Vagina (tissue), 2 donors: ENCODE measurements at regions not wholly inside any gene's neighbourhood (a gene's known extent, or its start where the extent isn't known, plus 50 kb on each side); places are given as distances from the start of the nearest gene placed in this dataset.
"Not testable (repeated sequence)": the region's sequence is repeated elsewhere in the genome, so short reads cannot be mapped to it uniquely, and the experiment has no call there.

Source experiments
- DNase-seq, 2 donors: peaks; one replicate each; pipeline ENCODE4 v3.0.0-alpha.2; 2017; ENCODE audit errors: extremely low spot score in 2 of 2
- H3K27ac ChIP-seq: fragments of 200-600 bp; sonication (generic); one replicate; pipeline ENCODE4 v1.5.1; 2019
- H3K27me3 ChIP-seq: fragments of 200-600 bp; sonication (generic); one replicate; pipeline ENCODE4 v1.5.1; 2019
- H3K36me3 ChIP-seq, 2 donors: fragments of 200-600 bp; sonication (generic); one replicate each; pipeline ENCODE4 v1.5.1; 2017 to 2019
- H3K4me1 ChIP-seq: fragments of 200-600 bp; sonication (generic); one replicate; pipeline ENCODE4 v1.5.1; 2019
- H3K4me3 ChIP-seq, 2 donors: fragments of 200-600 bp; sonication (generic); 1 replicate in 1 of 2; 2 replicates in 1 of 2; pipeline ENCODE4 v1.5.1; 2016 to 2019
- H3K9me3 ChIP-seq: fragments of 200-600 bp; sonication (generic); one replicate; pipeline ENCODE4 v1.5.1; 2019
- POLR2A ChIP-seq, 2 donors: fragments of 450-650 bp; IDR thresholded peaks; one replicate each; pipeline ENCODE4 v1.6.1; 2017; ENCODE audit warnings: antibody characterized with exemption in 2 of 2, mild to moderate bottlenecking in 2 of 2, moderate library complexity in 2 of 2
- POLR2AphosphoS5 ChIP-seq, 2 donors: sonication (generic); formaldehyde crosslinking; IDR thresholded peaks; one replicate each; pipeline ENCODE4 v1.9.0; 2017; ENCODE audit warnings: antibody characterized with exemption in 2 of 2, mild to moderate bottlenecking in 2 of 2, low read depth in 1 of 2; ENCODE audit not compliant: insufficient read depth in 1 of 2
- intact Hi-C: fragments of 100-400 bp; cut with DNase I; formaldehyde crosslinking; loops from one replicate; pipeline ENCODE4 v1.15.1; 2023
- TF ChIP-seq, protein P1 (sequence below), 3 experiments: fragments of 450-650 bp in 2 of 3; fragments of 200-600 bp in 1 of 3; sonication (generic) in 1 of 3; IDR thresholded peaks; one replicate each; pipeline ENCODE4 v1.5.1; 2017 to 2019; ENCODE audit warnings: antibody characterized with exemption in 3 of 3, mild to moderate bottlenecking in 2 of 3, moderate library complexity in 2 of 3

DNA sequence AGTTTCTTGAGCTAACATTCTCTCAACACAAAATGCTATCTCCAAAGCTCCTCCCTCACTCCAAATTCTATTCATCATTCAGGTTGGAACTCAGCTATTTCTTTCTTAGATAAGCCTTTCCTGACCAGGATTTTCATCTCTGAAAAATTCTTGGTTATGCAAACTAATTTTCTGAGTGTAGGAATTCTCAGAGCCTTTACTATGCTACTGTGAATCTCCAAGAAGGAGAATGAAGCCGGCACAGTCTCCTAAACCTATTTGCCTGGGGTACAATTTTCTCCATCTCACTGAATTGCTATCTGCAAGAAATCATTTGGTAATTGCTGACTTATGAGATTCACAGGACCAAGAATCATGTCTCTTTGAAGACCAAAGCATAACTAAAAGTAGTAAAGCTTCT is 325.9 kb upstream of the ESRRG start:
- no peak for DNase-seq
- intact Hi-C loops, result no loop called here

DNA sequence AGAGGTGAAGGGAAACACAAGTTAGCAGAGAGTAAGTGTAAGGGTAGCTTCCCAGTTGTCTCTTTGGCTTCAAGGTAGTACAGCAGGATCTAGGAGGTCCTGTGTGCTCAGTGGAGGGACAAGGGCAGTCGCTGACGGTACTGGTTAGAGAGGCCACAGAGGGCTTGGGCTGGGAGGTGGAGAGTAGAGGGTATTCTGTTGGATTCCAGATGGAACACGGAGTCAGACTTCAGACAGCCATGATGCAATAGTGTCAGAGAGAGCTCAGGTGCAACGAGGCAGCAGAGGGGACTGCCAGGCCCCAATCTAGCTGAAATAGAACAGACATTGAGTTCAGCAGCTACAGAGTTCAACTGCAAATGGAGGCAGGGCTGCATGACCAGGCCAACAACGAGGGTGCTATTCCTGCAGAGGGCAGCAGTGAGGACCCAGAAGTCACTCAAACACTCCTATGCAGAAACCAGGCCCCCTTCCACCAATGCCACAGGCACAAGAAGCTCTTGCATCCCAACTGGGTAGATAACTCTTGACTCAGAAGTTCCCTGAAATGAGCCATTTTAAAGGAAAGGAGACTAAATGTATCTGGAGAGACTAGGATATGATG is 325.0 kb upstream of the ESRRG start:
- no peak for DNase-seq
- H3K4me3 ChIP-seq, result no peak overlapping the region
- no peaks in the 10 kb centered on the region for H3K27me3 ChIP-seq

More for the DNA sequence above, 325.9 kb upstream of the ESRRG start:
- Histone ChIP-seq H3K36me3 (no peaks in the 10 kb centered on the region), H3K4me1 (no peaks in the 10 kb centered on the region), H3K9me3 (no peaks in the 10 kb centered on the region), H3K4me3 (no peak overlapping the region), H3K27ac (no peak overlapping the region), H3K27me3 (no peaks in the 10 kb centered on the region)
- no peak for TF ChIP-seq POLR2AphosphoS5 (IDR thresholded peaks at IDR 0.05; ENCODE audit: insufficient read depth in 1 of 2, low read depth in 1 of 2)
- TF ChIP-seq POLR2A (IDR thresholded peaks at IDR 0.05), result no peak
- TF ChIP-seq, protein P1, sequence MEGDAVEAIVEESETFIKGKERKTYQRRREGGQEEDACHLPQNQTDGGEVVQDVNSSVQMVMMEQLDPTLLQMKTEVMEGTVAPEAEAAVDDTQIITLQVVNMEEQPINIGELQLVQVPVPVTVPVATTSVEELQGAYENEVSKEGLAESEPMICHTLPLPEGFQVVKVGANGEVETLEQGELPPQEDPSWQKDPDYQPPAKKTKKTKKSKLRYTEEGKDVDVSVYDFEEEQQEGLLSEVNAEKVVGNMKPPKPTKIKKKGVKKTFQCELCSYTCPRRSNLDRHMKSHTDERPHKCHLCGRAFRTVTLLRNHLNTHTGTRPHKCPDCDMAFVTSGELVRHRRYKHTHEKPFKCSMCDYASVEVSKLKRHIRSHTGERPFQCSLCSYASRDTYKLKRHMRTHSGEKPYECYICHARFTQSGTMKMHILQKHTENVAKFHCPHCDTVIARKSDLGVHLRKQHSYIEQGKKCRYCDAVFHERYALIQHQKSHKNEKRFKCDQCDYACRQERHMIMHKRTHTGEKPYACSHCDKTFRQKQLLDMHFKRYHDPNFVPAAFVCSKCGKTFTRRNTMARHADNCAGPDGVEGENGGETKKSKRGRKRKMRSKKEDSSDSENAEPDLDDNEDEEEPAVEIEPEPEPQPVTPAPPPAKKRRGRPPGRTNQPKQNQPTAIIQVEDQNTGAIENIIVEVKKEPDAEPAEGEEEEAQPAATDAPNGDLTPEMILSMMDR (IDR thresholded peaks at IDR 0.05), result no peak

DNA sequence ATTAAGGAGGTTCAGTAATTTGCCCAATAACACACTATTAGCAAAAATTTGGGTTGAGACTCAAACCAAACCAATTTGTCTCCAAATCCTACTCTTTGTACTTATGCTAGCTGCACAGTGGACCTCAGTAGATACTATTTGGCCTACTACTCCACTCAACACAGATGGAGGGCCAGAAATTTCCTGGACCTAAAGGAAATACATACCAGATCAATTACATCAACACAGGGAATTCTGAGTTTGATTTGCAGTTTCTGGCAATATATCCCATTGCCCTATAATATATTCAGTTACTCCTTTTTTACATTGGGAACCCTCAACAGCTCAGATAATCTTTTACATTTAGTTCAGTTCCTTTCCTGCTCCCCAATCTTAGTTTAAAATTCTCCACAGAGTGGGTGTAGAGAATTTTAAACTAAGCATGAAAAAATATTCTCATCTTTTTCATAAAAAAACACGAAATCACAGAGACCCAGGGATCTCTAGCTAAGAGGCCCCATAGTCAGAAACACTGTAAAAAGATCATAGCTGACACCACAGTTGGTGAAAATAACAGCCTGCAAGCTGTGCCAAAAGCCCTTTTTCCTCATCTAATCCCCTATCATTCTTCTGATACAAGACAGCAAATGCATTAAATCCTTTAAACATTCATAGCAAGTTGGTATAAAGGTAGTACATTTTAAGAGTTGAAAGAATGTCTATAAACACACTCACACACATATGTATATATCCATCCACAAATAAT is 317.7 kb upstream of the ESRRG start:
- H3K4me3 ChIP-seq, result no peak overlapping the region
- TF ChIP-seq POLR2A (IDR thresholded peaks at IDR 0.05) (no peak), POLR2AphosphoS5 (IDR thresholded peaks at IDR 0.05; ENCODE audit: insufficient read depth in 1 of 2, low read depth in 1 of 2) (no peak)
- TF ChIP-seq, protein P1 (IDR thresholded peaks at IDR 0.05), result no peak
- no peak for DNase-seq
- H3K36me3 ChIP-seq, result no peaks in the 10 kb centered on the region
- no peaks in the 10 kb centered on the region for H3K27me3 ChIP-seq
- intact Hi-C loops, result no loop called here
- H3K9me3 ChIP-seq, result peaks cover 3% of the 10 kb centered on the region
- no peaks in the 10 kb centered on the region for H3K4me1 ChIP-seq
- no peak overlapping the region for H3K27ac ChIP-seq

More for the DNA sequence above, 325.0 kb upstream of the ESRRG start:
- TF ChIP-seq, protein P1 (IDR thresholded peaks at IDR 0.05), result no peak
- TF ChIP-seq POLR2AphosphoS5 (IDR thresholded peaks at IDR 0.05; ENCODE audit: insufficient read depth in 1 of 2, low read depth in 1 of 2) (no peak), POLR2A (IDR thresholded peaks at IDR 0.05) (no peak)
- no peaks in the 10 kb centered on the region for H3K36me3 ChIP-seq
- no peaks in the 10 kb centered on the region for H3K4me1 ChIP-seq
- intact Hi-C loops, result no loop called here
- H3K9me3 ChIP-seq, result no peaks in the 10 kb centered on the region
- no peak overlapping the region for H3K27ac ChIP-seq

DNA sequence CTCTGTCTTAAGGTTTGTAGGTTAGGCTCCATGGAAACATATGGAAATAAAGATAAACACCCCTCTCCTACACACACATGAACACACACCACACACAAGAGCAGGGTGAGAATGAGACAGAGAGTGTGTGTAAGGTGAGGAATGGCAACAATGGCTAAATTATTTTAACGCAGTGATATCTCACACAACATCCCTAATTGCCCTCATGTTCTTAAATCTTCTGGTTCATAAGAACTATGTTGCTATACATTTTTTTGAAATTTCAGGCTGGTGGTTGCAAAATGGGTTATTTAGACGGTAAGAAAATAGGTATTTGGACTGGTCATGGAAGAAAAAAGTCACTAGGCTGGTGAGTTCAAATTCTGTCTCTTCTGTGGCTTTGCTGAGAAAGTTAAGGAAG is 316.7 kb upstream of the ESRRG start:
- TF ChIP-seq POLR2A (IDR thresholded peaks at IDR 0.05) (no peak), POLR2AphosphoS5 (IDR thresholded peaks at IDR 0.05; ENCODE audit: insufficient read depth in 1 of 2, low read depth in 1 of 2) (no peak)
- TF ChIP-seq, protein P1 (IDR thresholded peaks at IDR 0.05), result no peak
- intact Hi-C loops, result no loop called here

DNA sequence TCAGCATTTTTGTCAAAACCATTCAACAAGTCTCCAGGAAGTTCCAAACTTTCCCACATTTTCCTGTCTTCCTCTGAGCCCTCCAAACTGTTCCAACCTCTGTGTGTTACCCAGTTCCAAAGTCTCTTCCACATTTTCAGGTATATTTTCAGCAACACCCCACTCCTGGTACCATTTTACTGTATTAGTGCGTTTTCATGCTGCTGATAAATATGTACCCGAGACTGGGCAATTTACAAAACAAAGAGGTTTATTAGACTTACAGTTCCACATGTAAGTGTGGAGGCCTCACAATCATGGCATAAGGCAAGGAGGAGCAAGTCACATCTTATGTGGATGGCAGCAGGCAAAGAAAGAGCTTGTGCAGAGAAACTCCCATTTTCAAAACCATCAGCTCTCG is 315.9 kb upstream of the ESRRG start:
- H3K36me3 ChIP-seq, DNase-seq, intact Hi-C loops: not testable (repeated sequence)

More for the DNA sequence above, 316.7 kb upstream of the ESRRG start:
- Histone ChIP-seq H3K4me1 (no peaks in the 10 kb centered on the region), H3K36me3 (no peaks in the 10 kb centered on the region), H3K9me3 (peaks cover 3% of the 10 kb centered on the region), H3K4me3 (no peak overlapping the region), H3K27ac (no peak overlapping the region), H3K27me3 (no peaks in the 10 kb centered on the region)
- no peak for DNase-seq

More for the DNA sequence above, 315.9 kb upstream of the ESRRG start:
- not testable (repeated sequence) for H3K4me1 ChIP-seq, H3K4me3 ChIP-seq, H3K27ac ChIP-seq, H3K9me3 ChIP-seq, H3K27me3 ChIP-seq
